Cardiac fibroblast (primary cell): ENCODE measurements at regions not wholly inside any gene's neighbourhood (a gene's known extent, or its start where the extent isn't known, plus 50 kb on each side); places are given as distances from the start of the nearest gene placed in this dataset.

Source experiments
- DNase-seq, 2 donors: peaks; one replicate each; pipeline versions ENCODE4 v3.0.0 to v3.0.0-alpha.2; 2010; ENCODE audit warnings: low read depth in 2 of 2
- H3K4me3 ChIP-seq, 2 donors: replicated peaks in 1 of 2; 1 replicate in 1 of 2; 2 replicates in 1 of 2; pipeline ENCODE4 v1.5.1; 2011; ENCODE audit warnings: low read depth in 2 of 2, low read length in 2 of 2, mild to moderate bottlenecking in 2 of 2, moderate library complexity in 1 of 2
- CTCF ChIP-seq: IDR thresholded peaks from one replicate; pipeline ENCODE4 v1.5.1; 2011; ENCODE audit warnings: low read depth, mild to moderate bottlenecking, low read length, inconsistent platforms

GRCh38 chr6:22017766-22018165 is 279.1 kb downstream of the PRL start:
- no peak for TF ChIP-seq CTCF
- DNase-seq, result no peak
- H3K4me3 ChIP-seq, result no peak overlapping the region

DNA sequence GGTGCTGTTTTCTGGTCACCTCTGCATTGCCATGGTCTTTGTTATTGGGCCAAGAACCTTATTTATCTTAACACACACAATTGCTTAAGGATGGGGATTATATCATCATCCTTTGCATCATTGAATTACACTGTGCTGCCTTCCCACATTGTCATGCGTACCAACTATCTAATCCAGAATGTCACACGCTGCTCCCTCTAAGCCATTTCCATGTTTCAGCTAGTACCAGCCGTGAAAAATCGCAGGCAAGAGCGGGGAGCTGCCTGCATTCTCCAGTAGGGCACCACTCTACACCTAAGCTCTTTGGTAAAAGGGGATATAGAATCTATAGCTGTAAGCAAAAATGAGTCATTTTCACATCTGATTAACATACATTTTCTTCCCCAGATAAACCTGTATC is 277.0 kb downstream of the PRL start:
- TF ChIP-seq CTCF, result no peak
- DNase-seq, result no peak
- no peak overlapping the region for H3K4me3 ChIP-seq

DNA sequence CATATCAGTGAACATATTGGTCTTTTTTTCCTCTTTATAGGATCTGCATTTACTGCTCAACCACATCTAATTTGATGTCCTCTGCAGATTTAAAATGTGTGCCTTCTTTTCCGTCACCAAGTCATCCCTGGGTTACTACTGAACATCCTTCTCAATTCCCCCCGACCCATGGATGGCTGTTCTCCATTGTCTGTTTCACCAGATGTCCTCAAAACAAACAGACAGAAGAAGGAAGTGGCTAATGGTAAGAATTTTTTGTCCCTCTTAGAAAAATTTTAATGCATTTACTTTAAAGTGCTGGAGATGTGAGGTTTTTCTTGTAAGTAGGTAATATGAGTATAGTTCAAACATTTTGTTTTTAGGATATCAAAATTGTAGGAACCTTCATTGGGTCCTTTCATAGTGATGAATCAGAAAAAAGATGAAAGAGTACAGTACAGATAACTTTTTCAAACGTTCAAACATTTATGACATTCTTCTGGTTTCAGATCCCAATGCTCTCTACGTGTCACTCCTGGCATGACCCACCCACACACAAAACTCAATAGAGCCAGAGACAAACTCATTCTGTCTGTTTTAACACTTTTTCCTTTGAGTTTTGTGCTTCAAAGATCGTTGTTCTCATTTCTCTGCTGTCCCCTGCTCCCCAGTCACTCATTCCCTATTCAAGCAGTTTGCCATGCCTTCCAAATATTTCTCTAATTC is 276.4 kb downstream of the PRL start:
- no peak for DNase-seq
- no peak for TF ChIP-seq CTCF

GRCh38 chr6:22021966-22022365 is 274.9 kb downstream of the PRL start:
- no peak for DNase-seq
- no peak for TF ChIP-seq CTCF
- no peak overlapping the region for H3K4me3 ChIP-seq

More for the DNA sequence above, 276.4 kb downstream of the PRL start:
- no peak overlapping the region for H3K4me3 ChIP-seq

- no peak for DNase-seq
- H3K4me3 ChIP-seq, result no peak overlapping the region
- no peak for TF ChIP-seq CTCF
These were observed 272.9 kb downstream of the PRL start for GRCh38 chr6:22023937-22024336.

DNA sequence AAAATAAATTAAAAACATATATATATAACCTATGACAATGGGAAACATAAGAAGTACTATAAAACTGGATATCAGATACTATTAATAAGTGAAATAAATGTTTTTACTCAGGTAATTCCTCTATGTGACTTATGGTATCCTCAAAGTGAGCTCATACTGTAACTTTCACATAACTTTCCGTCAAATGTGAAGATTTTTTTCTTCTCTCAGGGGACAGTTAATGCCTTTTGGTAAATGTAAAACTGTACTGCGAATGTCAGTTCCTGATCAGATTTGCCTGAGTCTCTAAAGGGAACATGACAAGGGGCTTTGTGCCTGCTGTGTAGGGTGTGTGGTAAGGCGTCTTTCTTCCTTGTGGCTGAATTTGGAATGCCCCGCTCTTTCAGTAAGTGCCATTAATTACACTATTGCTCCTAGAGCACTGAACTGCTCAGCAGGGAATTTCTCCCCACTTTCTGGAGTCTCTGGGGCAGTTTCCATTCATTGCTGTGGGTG is 271.8 kb downstream of the PRL start:
- no peak overlapping the region for H3K4me3 ChIP-seq
- DNase-seq, result no peak
- TF ChIP-seq CTCF, result no peak
